ENCODE measurements at regions not wholly inside any gene's neighbourhood (a gene's known extent, or its start where the extent isn't known, plus 50 kb on each side); places are given as distances from the start of the nearest gene placed in this dataset.
"Not testable (repeated sequence)": the region's sequence is repeated elsewhere in the genome, so short reads cannot be mapped to it uniquely, and the experiment has no call there.

GRCh38 chr9:101977614-101978210 lies 239.3 kb upstream of the GRIN3A start:
- no peak for DNase-seq (ENCODE audit: low spot score)

GRCh38 chr9:101970609-101971008 lies 232.2 kb upstream of the GRIN3A start:
- DNase-seq (ENCODE audit: low spot score): no peak

- DNase-seq (ENCODE audit: low spot score): no peak
These were observed 229.9 kb upstream of the GRIN3A start for GRCh38 chr9:101968392-101968791.

- no peak for DNase-seq (ENCODE audit: low spot score)
These were observed 228.2 kb upstream of the GRIN3A start for GRCh38 chr9:101966691-101967090.

- no peak for DNase-seq (ENCODE audit: low spot score)
These were observed 219.3 kb upstream of the GRIN3A start for GRCh38 chr9:101957705-101958104.

- no peak for DNase-seq (ENCODE audit: low spot score)
These were observed 213.2 kb upstream of the GRIN3A start for GRCh38 chr9:101951598-101951997.

GRCh38 chr9:101931756-101932155 lies 193.3 kb upstream of the GRIN3A start:
- no peak for DNase-seq (ENCODE audit: low spot score)

GRCh38 chr9:101930783-101931182 lies 192.3 kb upstream of the GRIN3A start:
- DNase-seq (ENCODE audit: low spot score): no peak

- no peak for DNase-seq (ENCODE audit: low spot score)
These were observed 187.1 kb upstream of the GRIN3A start for GRCh38 chr9:101925498-101925897.

GRCh38 chr9:101923451-101923850 lies 185.0 kb upstream of the GRIN3A start:
- DNase-seq (ENCODE audit: low spot score): no peak

GRCh38 chr9:101916948-101917347 lies 178.5 kb upstream of the GRIN3A start:
- not testable (repeated sequence) for DNase-seq (ENCODE audit: low spot score)

- DNase-seq (ENCODE audit: low spot score): no peak
These were observed 177.0 kb upstream of the GRIN3A start for GRCh38 chr9:101915482-101915881.

- DNase-seq (ENCODE audit: low spot score): no peak
These were observed 174.3 kb upstream of the GRIN3A start for GRCh38 chr9:101912698-101913097.

GRCh38 chr9:101907466-101907865 lies 169.0 kb upstream of the GRIN3A start:
- no peak for DNase-seq (ENCODE audit: low spot score)

GRCh38 chr9:101904845-101905244 lies 166.4 kb upstream of the GRIN3A start:
- no peak for DNase-seq (ENCODE audit: low spot score)

- DNase-seq (ENCODE audit: low spot score): no peak
These were observed 163.6 kb upstream of the GRIN3A start for GRCh38 chr9:101902051-101902450.

- no peak for DNase-seq (ENCODE audit: low spot score)
These were observed 158.7 kb upstream of the GRIN3A start for GRCh38 chr9:101897196-101897595.

GRCh38 chr9:101893661-101894646 lies 155.5 kb upstream of the GRIN3A start:
- no peak for DNase-seq (ENCODE audit: low spot score)

- no peak for DNase-seq (ENCODE audit: low spot score)
These were observed 143.1 kb upstream of the GRIN3A start for GRCh38 chr9:101881508-101881907.

- DNase-seq (ENCODE audit: low spot score): no peak
These were observed 142.4 kb upstream of the GRIN3A start for GRCh38 chr9:101880846-101881245.

- no peak for DNase-seq (ENCODE audit: low spot score)
These were observed 140.3 kb upstream of the GRIN3A start for GRCh38 chr9:101878734-101879133.

GRCh38 chr9:101877439-101877838 lies 139.0 kb upstream of the GRIN3A start:
- no peak for DNase-seq (ENCODE audit: low spot score)

- no peak for DNase-seq (ENCODE audit: low spot score)
These were observed 123.0 kb upstream of the GRIN3A start for GRCh38 chr9:101861472-101861871.
